DMS 273 (cell line): ENCODE measurements at regions not wholly inside any gene's neighbourhood (a gene's known extent, or its start where the extent isn't known, plus 50 kb on each side); places are given as distances from the start of the nearest gene placed in this dataset.

ENCODE experiments used
- DNase-seq: peaks from one replicate; lab custom pipeline; 2025; ENCODE audit not compliant: unreplicated experiment; lab: John Stamatoyannopoulos, UW

GRCh38 chr12:108066583-108067577 is 62.2 kb upstream of the WSCD2 start:
- no peak for DNase-seq

GRCh38 chr12:108069651-108070165 is 59.4 kb upstream of the WSCD2 start:
- no peak for DNase-seq

- no peak for DNase-seq
Measured at GRCh38 chr12:108075561-108075960, 53.5 kb upstream of the WSCD2 start.

GRCh38 chr12:108076556-108076955 is 52.5 kb upstream of the WSCD2 start:
- DNase-seq = no peak

- DNase-seq = no peak
Measured at GRCh38 chr12:108078428-108078827, 50.7 kb upstream of the WSCD2 start.
